Natural killer cell treated with Interleukin-12 subunit alpha and Interleukin-12 subunit beta and Interleukin-15 and Interleukin-18, amount 100 ng/mL, for 72 hours (primary cell): ENCODE measurements at regions not wholly inside any gene's neighbourhood (a gene's known extent, or its start where the extent isn't known, plus 50 kb on each side); places are given as distances from the start of the nearest gene placed in this dataset.

Experiments
- ATAC-seq, 2 donors: fragments of 150-1000 bp; cut with Tn5 transposase in 1 of 2; sonication (Bioruptor Pico), chemical (Tn5 transposase) in 1 of 2; 2 replicates each; pipeline ENCODE4 v1.10.0; 2021
- DNase-seq: peaks from one replicate; pipeline ENCODE4 v3.0.0; 2022; ENCODE audit warnings: low spot score
- H3K27ac Mint-ChIP-seq, 2 donors: 1 replicate in 1 of 2; 2 replicates in 1 of 2; pipeline ENCODE4 v1.8.0; 2022; ENCODE audit warnings: mixed read lengths in 2 of 2, mild to moderate bottlenecking in 1 of 2, moderate library complexity in 1 of 2
- H3K27me3 Mint-ChIP-seq, 2 donors: 1 replicate in 1 of 2; 2 replicates in 1 of 2; pipeline ENCODE4 v1.8.0; 2022; ENCODE audit warnings: mixed read lengths in 2 of 2
- H3K36me3 Mint-ChIP-seq: one replicate; pipeline ENCODE4 v1.8.0; 2022; ENCODE audit warnings: mixed read lengths
- H3K4me1 Mint-ChIP-seq, 2 donors: 1 replicate in 1 of 2; 2 replicates in 1 of 2; pipeline ENCODE4 v1.8.0; 2022; ENCODE audit warnings: low read depth in 2 of 2, mixed read lengths in 2 of 2, mild to moderate bottlenecking in 1 of 2
- H3K4me3 Mint-ChIP-seq: one replicate; pipeline ENCODE4 v1.8.0; 2022; ENCODE audit warnings: mixed read lengths
- H3K9me3 Mint-ChIP-seq: 2 replicates; pipeline ENCODE4 v1.8.0; 2022; ENCODE audit warnings: mixed read lengths

- Mint-ChIP-seq H3K4me3 (no peak overlapping the region), H3K27me3 (no peaks in the 10 kb centered on the region), H3K9me3 (peaks cover 8% of the 10 kb centered on the region), H3K27ac (no peak overlapping the region), H3K36me3 (no peaks in the 10 kb centered on the region), H3K4me1 (peaks cover 0 to 3% of the 10 kb centered on the region in 2 donors)
- DNase-seq (no peak), ATAC-seq (no peak)
Observed at GRCh38 chr6:113352029-113352801, 504.9 kb upstream of the MARCKS start.

- Mint-ChIP-seq H3K4me1 (peaks cover 0 to 3% of the 10 kb centered on the region in 2 donors), H3K9me3 (peaks cover 8% of the 10 kb centered on the region), H3K36me3 (no peaks in the 10 kb centered on the region), H3K27ac (no peak overlapping the region), H3K4me3 (no peak overlapping the region), H3K27me3 (no peaks in the 10 kb centered on the region)
- DNase-seq = no peak
- no peak for ATAC-seq
Observed at GRCh38 chr6:113352831-113353230, 504.3 kb upstream of the MARCKS start.

- peaks cover 8% of the 10 kb centered on the region for H3K9me3 Mint-ChIP-seq
- H3K4me1 Mint-ChIP-seq = peaks cover 0 to 3% of the 10 kb centered on the region in 2 donors
- H3K4me3 Mint-ChIP-seq = no peak overlapping the region
- H3K27ac Mint-ChIP-seq = no peak overlapping the region
- no peaks in the 10 kb centered on the region for H3K36me3 Mint-ChIP-seq
- no peaks in the 10 kb centered on the region for H3K27me3 Mint-ChIP-seq
- DNase-seq (no peak), ATAC-seq (no peak)
Observed at GRCh38 chr6:113353392-113353791, 503.8 kb upstream of the MARCKS start.

GRCh38 chr6:113354204-113354895 lies 502.8 kb upstream of the MARCKS start:
- ATAC-seq = no peak
- Mint-ChIP-seq H3K4me1 (peaks cover 0 to 3% of the 10 kb centered on the region in 2 donors), H3K36me3 (no peaks in the 10 kb centered on the region), H3K27me3 (no peaks in the 10 kb centered on the region), H3K4me3 (no peak overlapping the region), H3K9me3 (peaks cover 8% of the 10 kb centered on the region), H3K27ac (no peak overlapping the region)
- no peak for DNase-seq

- Mint-ChIP-seq H3K9me3 (peaks cover 6% of the 10 kb centered on the region), H3K36me3 (no peaks in the 10 kb centered on the region), H3K4me1 (peaks cover 0 to 3% of the 10 kb centered on the region in 2 donors), H3K27me3 (no peaks in the 10 kb centered on the region), H3K4me3 (no peak overlapping the region), H3K27ac (no peak overlapping the region)
- ATAC-seq (no peak), DNase-seq (no peak)
Observed at GRCh38 chr6:113356139-113356538, 501.0 kb upstream of the MARCKS start.

- ATAC-seq = no peak
- Mint-ChIP-seq H3K4me1 (no peaks in the 10 kb centered on the region), H3K27ac (no peak overlapping the region), H3K4me3 (no peak overlapping the region), H3K36me3 (no peaks in the 10 kb centered on the region), H3K9me3 (peaks cover 6% of the 10 kb centered on the region), H3K27me3 (no peaks in the 10 kb centered on the region)
- DNase-seq = no peak
Observed at GRCh38 chr6:113357041-113357440, 500.1 kb upstream of the MARCKS start.

- Mint-ChIP-seq H3K4me3 (no peak overlapping the region), H3K27me3 (no peaks in the 10 kb centered on the region), H3K4me1 (no peaks in the 10 kb centered on the region), H3K27ac (no peak overlapping the region), H3K36me3 (no peaks in the 10 kb centered on the region), H3K9me3 (peaks cover 6% of the 10 kb centered on the region)
- DNase-seq (no peak), ATAC-seq (no peak)
Observed at GRCh38 chr6:113358063-113358583, 499.0 kb upstream of the MARCKS start.

GRCh38 chr6:113359155-113360140 lies 497.7 kb upstream of the MARCKS start:
- no peaks in the 10 kb centered on the region for H3K4me1 Mint-ChIP-seq
- no peaks in the 10 kb centered on the region for H3K27me3 Mint-ChIP-seq
- H3K36me3 Mint-ChIP-seq = no peaks in the 10 kb centered on the region
- no peak overlapping the region for H3K4me3 Mint-ChIP-seq
- H3K9me3 Mint-ChIP-seq = peaks cover 4% of the 10 kb centered on the region
- DNase-seq (no peak), ATAC-seq (no peak)
- no peak overlapping the region for H3K27ac Mint-ChIP-seq

GRCh38 chr6:113361014-113361645 lies 496.0 kb upstream of the MARCKS start:
- Mint-ChIP-seq H3K4me3 (no peak overlapping the region), H3K4me1 (no peaks in the 10 kb centered on the region), H3K27me3 (no peaks in the 10 kb centered on the region), H3K9me3 (peaks cover 4% of the 10 kb centered on the region), H3K36me3 (no peaks in the 10 kb centered on the region), H3K27ac (no peak overlapping the region)
- DNase-seq (no peak), ATAC-seq (no peak)

- no peaks in the 10 kb centered on the region for H3K27me3 Mint-ChIP-seq
- H3K36me3 Mint-ChIP-seq = no peaks in the 10 kb centered on the region
- ATAC-seq (no peak), DNase-seq (no peak)
- no peak overlapping the region for H3K27ac Mint-ChIP-seq
- H3K4me3 Mint-ChIP-seq = no peak overlapping the region
- H3K4me1 Mint-ChIP-seq = no peaks in the 10 kb centered on the region
- peaks cover 4% of the 10 kb centered on the region for H3K9me3 Mint-ChIP-seq
Observed at GRCh38 chr6:113362301-113363047, 494.7 kb upstream of the MARCKS start.

GRCh38 chr6:113363048-113363798 lies 493.9 kb upstream of the MARCKS start:
- Mint-ChIP-seq H3K27ac (no peak overlapping the region), H3K4me1 (no peaks in the 10 kb centered on the region), H3K9me3 (peaks cover 4% of the 10 kb centered on the region), H3K36me3 (no peaks in the 10 kb centered on the region), H3K27me3 (no peaks in the 10 kb centered on the region), H3K4me3 (no peak overlapping the region)
- ATAC-seq (no peak), DNase-seq (no peak)

- no peak overlapping the region for H3K4me3 Mint-ChIP-seq
- H3K4me1 Mint-ChIP-seq = no peaks in the 10 kb centered on the region
- no peak overlapping the region for H3K27ac Mint-ChIP-seq
- DNase-seq (no peak), ATAC-seq (no peak)
- no peaks in the 10 kb centered on the region for H3K27me3 Mint-ChIP-seq
- H3K9me3 Mint-ChIP-seq = peaks cover 6% of the 10 kb centered on the region
- no peaks in the 10 kb centered on the region for H3K36me3 Mint-ChIP-seq
Observed at GRCh38 chr6:113363866-113364265, 493.3 kb upstream of the MARCKS start.
